GM23338 (cell line): ENCODE measurements at regions not wholly inside any gene's neighbourhood (a gene's known extent, or its start where the extent isn't known, plus 50 kb on each side); places are given as distances from the start of the nearest gene placed in this dataset.

Source experiments
- ATAC-seq: fragments of 200-7000 bp; cut with Tn5 transposase; 3 replicates; pipeline ENCODE4 v1.9.1; 2020
- DNase-seq: peaks from one replicate; pipeline ENCODE4 v3.0.0-alpha.2; 2015; ENCODE audit warnings: low spot score
- H2AFZ ChIP-seq: fragments of 200-600 bp; sonication (generic); 2 replicates; pipeline ENCODE4 v1.8.0; 2016; ENCODE audit warnings: antibody characterized with exemption, mild to moderate bottlenecking, moderate library complexity
- H3F3A ChIP-seq: fragments of 200-600 bp; sonication (generic); replicated peaks from 2 replicates; pipeline ENCODE4 v1.8.0; 2017; ENCODE audit warnings: antibody characterized with exemption, mixed run types, low read depth
- H3K27ac ChIP-seq: fragments of 200-600 bp; sonication (generic); 2 replicates; pipeline ENCODE4 v1.6.1; 2016; ENCODE audit warnings: low read depth
- H3K27me3 ChIP-seq: fragments of 200-600 bp; sonication (generic); 2 replicates; pipeline ENCODE4 v1.8.0; 2016; ENCODE audit warnings: mild to moderate bottlenecking, mixed run types, moderate library complexity; ENCODE audit not compliant: insufficient read depth
- H3K36me3 ChIP-seq: fragments of 200-600 bp; sonication (generic); 2 replicates; pipeline ENCODE4 v1.8.0; 2016; ENCODE audit warnings: mild to moderate bottlenecking; ENCODE audit not compliant: insufficient read depth
- H3K4me1 ChIP-seq: fragments of 200-600 bp; sonication (generic); 2 replicates; pipeline ENCODE4 v1.8.0; 2016; ENCODE audit warnings: mild to moderate bottlenecking, moderate library complexity; ENCODE audit not compliant: insufficient read depth
- H3K4me2 ChIP-seq: fragments of 200-600 bp; sonication (generic); 2 replicates; pipeline ENCODE4 v1.7.1; 2017; ENCODE audit warnings: mixed run types
- H3K4me3 ChIP-seq: fragments of 200-600 bp; sonication (generic); 2 replicates; pipeline ENCODE4 v1.6.1; 2016; ENCODE audit warnings: mixed run types
- H3K79me2 ChIP-seq: fragments of 200-600 bp; sonication (generic); replicated peaks from 2 replicates; pipeline ENCODE4 v1.8.0; 2017; ENCODE audit warnings: mild to moderate bottlenecking; ENCODE audit not compliant: insufficient read depth
- H3K9me2 ChIP-seq: fragments of 200-600 bp; sonication (generic); 2 replicates; pipeline ENCODE4 v1.8.0; 2017; ENCODE audit not compliant: insufficient read depth
- H4K20me1 ChIP-seq: fragments of 200-600 bp; sonication (generic); replicated peaks from 2 replicates; pipeline ENCODE4 v1.8.0; 2017; ENCODE audit warnings: mild to moderate bottlenecking; ENCODE audit not compliant: insufficient read depth
- H3K27ac Mint-ChIP-seq: 2 replicates; pipeline ENCODE4 v1.8.0; 2020; ENCODE audit warnings: inconsistent platforms, mild to moderate bottlenecking, moderate library complexity, mixed read lengths
- H3K27me3 Mint-ChIP-seq: 3 replicates; pipeline ENCODE4 v1.8.0; 2022; ENCODE audit warnings: low read depth, mild to moderate bottlenecking, moderate library complexity, mixed read lengths, inconsistent platforms; ENCODE audit not compliant: insufficient read depth, poor library complexity
- H3K36me3 Mint-ChIP-seq: 3 replicates; pipeline ENCODE4 v1.8.0; 2021; ENCODE audit warnings: low read depth, mild to moderate bottlenecking, inconsistent platforms, moderate library complexity, mixed read lengths
- H3K4me1 Mint-ChIP-seq: 3 replicates; pipeline ENCODE4 v1.8.0; 2020; ENCODE audit warnings: mild to moderate bottlenecking, inconsistent platforms, mixed read lengths
- H3K4me3 Mint-ChIP-seq: 3 replicates; pipeline ENCODE4 v1.8.0; 2021; ENCODE audit warnings: moderate library complexity, mild to moderate bottlenecking, inconsistent platforms, mixed read lengths
- H3K9me3 Mint-ChIP-seq: 3 replicates; pipeline ENCODE4 v1.8.0; 2020; ENCODE audit warnings: moderate library complexity, mild to moderate bottlenecking, inconsistent platforms, mixed read lengths
- POLR2AphosphoS5 ChIP-seq: IDR thresholded peaks from 2 replicates; pipeline ENCODE4 v1.6.1; 2016; ENCODE audit warnings: antibody characterized with exemption, low read depth
- ZNF331 ChIP-seq: fragments of 250-450 bp; sonication (Bioruptor Pico); IDR thresholded peaks from 2 replicates; pipeline ENCODE4 v1.5.0; 2020; ENCODE audit warnings: low read depth, mild to moderate bottlenecking, moderate library complexity
- ZNF462 ChIP-seq: fragments of 250-450 bp; sonication (Bioruptor Pico); IDR thresholded peaks from 2 replicates; pipeline ENCODE4 v1.5.0; 2020; ENCODE audit warnings: mild to moderate bottlenecking, moderate library complexity

- no peaks in the 10 kb centered on the region for H3K79me2 ChIP-seq
- H3K27me3 Mint-ChIP-seq, result peaks cover 11% of the 10 kb centered on the region
- no peak overlapping the region for H3K4me3 ChIP-seq
These were observed 408.1 kb downstream of the GALR1 start for GRCh38 chr18:77657651-77658298.

More at GRCh38 chr18:77657651-77658298, 408.1 kb downstream of the GALR1 start:
- ATAC-seq (no peak), DNase-seq (no peak)
- H4K20me1 ChIP-seq, result no peaks in the 10 kb centered on the region
- no peaks in the 10 kb centered on the region for H3K9me2 ChIP-seq
- no peaks in the 10 kb centered on the region for H3K27me3 ChIP-seq
- H3K4me2 ChIP-seq, result no peak overlapping the region
- no peak overlapping the region for H3K27ac Mint-ChIP-seq
- no peaks in the 10 kb centered on the region for H3F3A ChIP-seq
- H3K4me1 Mint-ChIP-seq, result peaks cover 2% of the 10 kb centered on the region; the same call in 1 of the 3 replicates
- H3K36me3 Mint-ChIP-seq, result no peaks in the 10 kb centered on the region
- H3K9me3 Mint-ChIP-seq, result peaks cover 2% of the 10 kb centered on the region; the same call in 2 of the 3 replicates
- H3K27ac ChIP-seq, result no peak overlapping the region
- H3K4me1 ChIP-seq, result no peaks in the 10 kb centered on the region
- H3K4me3 Mint-ChIP-seq, result no peak overlapping the region
- H3K36me3 ChIP-seq, result no peaks in the 10 kb centered on the region
- TF ChIP-seq ZNF462 (CRISPR knock-in tag) (no peak), ZNF331 (CRISPR knock-in tag) (no peak), POLR2AphosphoS5 (no peak)
- no peak overlapping the region for H2AFZ ChIP-seq
